HCT116 (cell line): ENCODE measurements at regions not wholly inside any gene's neighbourhood (a gene's known extent, or its start where the extent isn't known, plus 50 kb on each side); places are given as distances from the start of the nearest gene placed in this dataset.

ENCODE experiments used
- EZH2phosphoT487 ChIP-seq: fragments of 200-600 bp; IDR thresholded peaks from 2 replicates; pipeline ENCODE4 v1.6.1; 2018; ENCODE audit warnings: antibody characterized with exemption, borderline replicate concordance
- JUND ChIP-seq: IDR thresholded peaks from 2 replicates; pipeline ENCODE4 v1.6.1; 2012
- TF ChIP-seq, protein P1 (sequence below), 3 experiments: fragments of 200-600 bp in 1 of 3; sonication (generic) in 1 of 3; IDR thresholded peaks in 2 of 3; conservative IDR thresholded peaks in 1 of 3; 2 replicates each; pipeline ENCODE4 v1.5.1; 2012 to 2017; ENCODE audit warnings: low read depth in 2 of 3, low read length in 2 of 3, antibody characterized with exemption in 1 of 3, borderline replicate concordance in 1 of 3, control low read depth in 1 of 3, mild to moderate bottlenecking in 1 of 3, mixed read lengths in 1 of 3, mixed run types in 1 of 3, moderate library complexity in 1 of 3; ENCODE audit not compliant: insufficient read depth in 1 of 3
- TF ChIP-seq, protein P2 (sequence below): IDR thresholded peaks from 2 replicates; pipeline ENCODE4 v1.6.1; 2012

DNA sequence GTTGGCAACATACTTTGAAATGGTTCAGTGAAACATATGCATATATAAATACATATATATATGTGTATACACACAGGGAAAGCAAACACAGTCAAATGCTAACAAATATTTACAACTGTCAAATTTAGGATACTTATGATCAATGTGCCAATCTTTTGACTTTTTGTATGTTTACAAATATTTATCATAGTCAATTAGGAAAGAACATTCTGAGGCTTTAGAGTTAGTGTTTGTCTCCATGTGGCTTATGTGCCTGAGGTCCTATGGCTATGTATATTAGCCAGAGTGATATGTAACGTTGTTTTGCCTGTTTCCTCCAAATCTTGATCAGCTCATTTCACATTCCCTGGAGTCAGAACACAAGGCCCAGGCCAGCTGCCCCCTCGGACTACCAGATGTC lies 126.5 kb upstream of the MAN1A1 start:
- TF ChIP-seq, protein P1, sequence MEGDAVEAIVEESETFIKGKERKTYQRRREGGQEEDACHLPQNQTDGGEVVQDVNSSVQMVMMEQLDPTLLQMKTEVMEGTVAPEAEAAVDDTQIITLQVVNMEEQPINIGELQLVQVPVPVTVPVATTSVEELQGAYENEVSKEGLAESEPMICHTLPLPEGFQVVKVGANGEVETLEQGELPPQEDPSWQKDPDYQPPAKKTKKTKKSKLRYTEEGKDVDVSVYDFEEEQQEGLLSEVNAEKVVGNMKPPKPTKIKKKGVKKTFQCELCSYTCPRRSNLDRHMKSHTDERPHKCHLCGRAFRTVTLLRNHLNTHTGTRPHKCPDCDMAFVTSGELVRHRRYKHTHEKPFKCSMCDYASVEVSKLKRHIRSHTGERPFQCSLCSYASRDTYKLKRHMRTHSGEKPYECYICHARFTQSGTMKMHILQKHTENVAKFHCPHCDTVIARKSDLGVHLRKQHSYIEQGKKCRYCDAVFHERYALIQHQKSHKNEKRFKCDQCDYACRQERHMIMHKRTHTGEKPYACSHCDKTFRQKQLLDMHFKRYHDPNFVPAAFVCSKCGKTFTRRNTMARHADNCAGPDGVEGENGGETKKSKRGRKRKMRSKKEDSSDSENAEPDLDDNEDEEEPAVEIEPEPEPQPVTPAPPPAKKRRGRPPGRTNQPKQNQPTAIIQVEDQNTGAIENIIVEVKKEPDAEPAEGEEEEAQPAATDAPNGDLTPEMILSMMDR (IDR thresholded peaks at IDR 0.05 in 2 of 3, conservative IDR thresholded peaks at IDR 0.05 in 1 of 3; ENCODE audit: borderline replicate concordance in 1 of 3, insufficient read depth in 1 of 3, low read depth in 2 of 3, low read length in 2 of 3), result no peak
- TF ChIP-seq EZH2phosphoT487, result no peak
- TF ChIP-seq, protein P2, sequence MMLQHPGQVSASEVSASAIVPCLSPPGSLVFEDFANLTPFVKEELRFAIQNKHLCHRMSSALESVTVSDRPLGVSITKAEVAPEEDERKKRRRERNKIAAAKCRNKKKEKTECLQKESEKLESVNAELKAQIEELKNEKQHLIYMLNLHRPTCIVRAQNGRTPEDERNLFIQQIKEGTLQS, result no peak
- TF ChIP-seq JUND, result no peak
